Astrocyte (in vitro differentiated cells and primary cell): ENCODE measurements at regions not wholly inside any gene's neighbourhood (a gene's known extent, or its start where the extent isn't known, plus 50 kb on each side); places are given as distances from the start of the nearest gene placed in this dataset.

Source experiments
- DNase-seq: peaks from one replicate; pipeline ENCODE4 v3.0.0-alpha.2; 2010; ENCODE audit warnings: low read depth
- FAIRE-seq: peaks from 2 replicates; lab custom pipeline; 2011; peaks lifted over from hg19 to GRCh38; lab: Jason Lieb, UNC
- H2AFZ ChIP-seq: 2 replicates; pipeline ENCODE4 v1.6.0; 2012; ENCODE audit warnings: low read depth, low read length, inconsistent platforms
- H3K27ac ChIP-seq: 2 replicates; pipeline ENCODE4 v1.5.1; 2011; ENCODE audit warnings: low read depth, low read length, inconsistent platforms
- H3K27me3 ChIP-seq: 2 replicates; pipeline ENCODE4 v1.6.0; 2011; ENCODE audit warnings: low read length, inconsistent platforms; ENCODE audit not compliant: insufficient read depth
- H3K36me3 ChIP-seq: 2 replicates; pipeline ENCODE4 v1.5.1; 2011; ENCODE audit warnings: low read length, inconsistent platforms; ENCODE audit not compliant: insufficient read depth
- H3K4me1 ChIP-seq: 2 replicates; pipeline ENCODE4 v1.5.1; 2011; ENCODE audit warnings: low read length, inconsistent platforms; ENCODE audit not compliant: insufficient read depth
- H3K4me2 ChIP-seq: 2 replicates; pipeline ENCODE4 v1.6.0; 2012; ENCODE audit warnings: low read length, inconsistent platforms
- H3K4me3 ChIP-seq: 2 replicates; pipeline ENCODE4 v1.5.1; 2011; ENCODE audit warnings: low read depth, mild to moderate bottlenecking, low read length, inconsistent platforms; ENCODE audit not compliant: insufficient read depth
- H3K79me2 ChIP-seq: 2 replicates; pipeline ENCODE4 v1.6.0; 2012; ENCODE audit warnings: mild to moderate bottlenecking, low read length, inconsistent platforms; ENCODE audit not compliant: insufficient read depth
- H3K9ac ChIP-seq: 2 replicates; pipeline ENCODE4 v1.6.0; 2012; ENCODE audit warnings: mild to moderate bottlenecking, low read length, inconsistent platforms
- H3K9me3 ChIP-seq: 2 replicates; pipeline ENCODE4 v1.5.1; 2012; ENCODE audit warnings: low read depth, mild to moderate bottlenecking, low read length, inconsistent platforms; ENCODE audit not compliant: insufficient read depth
- H4K20me1 ChIP-seq: 2 replicates; pipeline ENCODE4 v1.6.0; 2012; ENCODE audit warnings: low read length, inconsistent platforms; ENCODE audit not compliant: insufficient read depth
- H3K27ac Mint-ChIP-seq: one replicate; pipeline ENCODE4 v1.8.0; 2021; ENCODE audit warnings: mild to moderate bottlenecking, mixed read lengths; ENCODE audit not compliant: unreplicated experiment
- H3K27me3 Mint-ChIP-seq: one replicate; pipeline ENCODE4 v1.8.0; 2021; ENCODE audit warnings: low read depth, mixed read lengths; ENCODE audit not compliant: unreplicated experiment
- H3K36me3 Mint-ChIP-seq: one replicate; pipeline ENCODE4 v1.8.0; 2021; ENCODE audit warnings: low read depth, mixed read lengths; ENCODE audit not compliant: unreplicated experiment
- H3K4me1 Mint-ChIP-seq: one replicate; pipeline ENCODE4 v1.8.0; 2021; ENCODE audit warnings: low read depth, mixed read lengths; ENCODE audit not compliant: unreplicated experiment
- H3K4me3 Mint-ChIP-seq: one replicate; pipeline ENCODE4 v1.8.0; 2021; ENCODE audit warnings: mild to moderate bottlenecking, moderate library complexity, mixed read lengths; ENCODE audit not compliant: unreplicated experiment
- H3K9me3 Mint-ChIP-seq: one replicate; pipeline ENCODE4 v1.8.0; 2021; ENCODE audit warnings: mild to moderate bottlenecking, mixed read lengths; ENCODE audit not compliant: unreplicated experiment
- CTCF ChIP-seq: IDR thresholded peaks from 2 replicates; pipeline ENCODE4 v1.5.1; 2011; ENCODE audit warnings: low read depth, mild to moderate bottlenecking, inconsistent platforms, low read length, moderate library complexity; ENCODE audit not compliant: insufficient read depth
- EZH2 ChIP-seq: IDR thresholded peaks from 2 replicates; pipeline ENCODE4 v1.6.1; 2012; ENCODE audit warnings: mild to moderate bottlenecking, low read length, inconsistent platforms; ENCODE audit not compliant: insufficient read depth

- Histone ChIP-seq H3K4me1 (no peaks in the 10 kb centered on the region), H4K20me1 (no peaks in the 10 kb centered on the region), H3K9ac (no peak overlapping the region), H3K4me2 (no peak overlapping the region), H3K9me3 (peaks cover 3% of the 10 kb centered on the region), H3K27me3 (no peaks in the 10 kb centered on the region), H2AFZ (no peak overlapping the region), H3K4me3 (no peak overlapping the region), H3K36me3 (no peaks in the 10 kb centered on the region), H3K79me2 (no peaks in the 10 kb centered on the region), H3K27ac (no peak overlapping the region)
- TF ChIP-seq CTCF (no peak), EZH2 (no peak)
- Mint-ChIP-seq H3K4me3 (no peak overlapping the region), H3K27ac (peak overlapping the region; percentile 91), H3K9me3 (peaks cover 25% of the 10 kb centered on the region), H3K27me3 (peaks cover 9% of the 10 kb centered on the region), H3K4me1 (peaks cover 17% of the 10 kb centered on the region), H3K36me3 (peaks cover 2% of the 10 kb centered on the region)
- no peak for DNase-seq
- no peak for FAIRE-seq
These were observed 57.1 kb upstream of the NPTX2 start for GRCh38 chr7:98559958-98560357.

GRCh38 chr7:98559219-98559618 lies 57.9 kb upstream of the NPTX2 start:
- H3K4me2 ChIP-seq: no peak overlapping the region
- no peaks in the 10 kb centered on the region for H3K79me2 ChIP-seq
- Mint-ChIP-seq H3K27ac (peak overlapping the region; percentile 91), H3K27me3 (peaks cover 9% of the 10 kb centered on the region), H3K9me3 (peaks cover 19% of the 10 kb centered on the region), H3K4me3 (no peak overlapping the region), H3K36me3 (peaks cover 2% of the 10 kb centered on the region), H3K4me1 (peaks cover 17% of the 10 kb centered on the region)
- H3K4me1 ChIP-seq: no peaks in the 10 kb centered on the region
- FAIRE-seq (no peak), DNase-seq (no peak)
- no peak overlapping the region for H3K4me3 ChIP-seq
- H4K20me1 ChIP-seq: no peaks in the 10 kb centered on the region
- TF ChIP-seq EZH2: no peak
- no peak overlapping the region for H3K9ac ChIP-seq
- H3K27ac ChIP-seq: no peak overlapping the region
- no peak overlapping the region for H2AFZ ChIP-seq
- no peaks in the 10 kb centered on the region for H3K27me3 ChIP-seq
- H3K36me3 ChIP-seq: no peaks in the 10 kb centered on the region
- H3K9me3 ChIP-seq: peaks cover 3% of the 10 kb centered on the region

- H3K9me3 Mint-ChIP-seq: peaks cover 18% of the 10 kb centered on the region
- Histone ChIP-seq H3K4me1 (no peaks in the 10 kb centered on the region), H3K9me3 (peaks cover 3% of the 10 kb centered on the region), H3K27me3 (no peaks in the 10 kb centered on the region), H3K4me3 (no peak overlapping the region), H4K20me1 (no peaks in the 10 kb centered on the region), H3K4me2 (no peak overlapping the region), H2AFZ (no peak overlapping the region), H3K36me3 (no peaks in the 10 kb centered on the region), H3K9ac (no peak overlapping the region), H3K27ac (no peak overlapping the region), H3K79me2 (no peaks in the 10 kb centered on the region)
- TF ChIP-seq CTCF (no peak), EZH2 (no peak)
- no peak for DNase-seq
- H3K4me3 Mint-ChIP-seq: no peak overlapping the region
- no peak overlapping the region for H3K27ac Mint-ChIP-seq
- peaks cover 13% of the 10 kb centered on the region for H3K27me3 Mint-ChIP-seq
- H3K36me3 Mint-ChIP-seq: peaks cover 2% of the 10 kb centered on the region
- H3K4me1 Mint-ChIP-seq: peaks cover 15% of the 10 kb centered on the region
- FAIRE-seq: no peak
These were observed 59.5 kb upstream of the NPTX2 start for GRCh38 chr7:98557538-98558031.
